ENCODE measurements at regions not wholly inside any gene's neighbourhood (a gene's known extent, or its start where the extent isn't known, plus 50 kb on each side); places are given as distances from the start of the nearest gene placed in this dataset.

DNA sequence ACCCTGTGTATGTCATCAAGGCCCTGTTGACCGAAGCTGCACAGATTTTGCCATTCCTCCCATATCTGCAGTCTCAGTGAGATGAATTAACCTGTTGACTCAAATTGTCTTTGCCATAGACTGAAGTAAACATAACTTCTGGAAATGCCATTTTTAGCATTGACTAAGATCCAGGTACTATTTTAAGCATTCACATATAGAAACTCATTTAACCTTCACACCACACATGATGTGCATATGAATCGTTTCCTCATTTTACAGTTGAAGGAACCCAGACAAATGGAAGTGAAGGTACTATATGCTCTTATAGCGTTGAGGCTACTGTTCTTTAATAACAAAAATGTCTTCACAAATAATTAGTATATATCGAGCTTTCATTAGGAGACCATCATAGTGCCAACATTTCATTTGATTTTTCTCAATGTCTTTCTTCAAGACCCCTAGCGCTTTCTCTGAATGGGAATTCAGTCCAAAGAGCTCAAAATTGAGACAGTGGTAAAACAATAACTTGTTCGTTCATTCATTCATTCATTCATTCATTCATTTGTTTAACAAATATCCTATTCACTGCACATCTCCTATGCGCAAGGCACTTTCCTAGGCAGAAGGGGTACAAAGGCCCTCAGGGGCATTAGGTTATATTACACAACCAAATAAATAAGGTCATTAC, 444.7 kb downstream of the ADGRL2 start:
- no peak for DNase-seq (ENCODE audit: low read depth)

DNA sequence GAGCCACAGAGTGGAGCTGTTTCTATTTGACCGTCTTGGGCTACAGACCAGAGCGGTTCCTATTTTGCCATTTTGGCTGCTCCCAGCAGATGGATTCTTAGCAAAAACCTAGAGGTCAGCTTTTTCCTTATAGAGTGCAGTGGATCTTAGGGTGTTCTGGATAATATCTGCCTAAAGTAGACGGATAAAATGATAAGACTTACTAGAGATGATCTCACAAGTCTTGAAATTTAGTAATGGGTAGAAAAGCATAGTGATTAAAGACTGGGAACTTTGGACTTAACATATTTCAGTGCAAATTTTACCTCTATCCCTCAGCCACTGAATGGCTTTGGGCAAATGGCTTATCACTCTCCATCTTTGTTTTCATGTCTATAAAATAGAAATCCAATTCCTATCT, 439.8 kb downstream of the ADGRL2 start:
- DNase-seq (ENCODE audit: low read depth) = no peak

DNA sequence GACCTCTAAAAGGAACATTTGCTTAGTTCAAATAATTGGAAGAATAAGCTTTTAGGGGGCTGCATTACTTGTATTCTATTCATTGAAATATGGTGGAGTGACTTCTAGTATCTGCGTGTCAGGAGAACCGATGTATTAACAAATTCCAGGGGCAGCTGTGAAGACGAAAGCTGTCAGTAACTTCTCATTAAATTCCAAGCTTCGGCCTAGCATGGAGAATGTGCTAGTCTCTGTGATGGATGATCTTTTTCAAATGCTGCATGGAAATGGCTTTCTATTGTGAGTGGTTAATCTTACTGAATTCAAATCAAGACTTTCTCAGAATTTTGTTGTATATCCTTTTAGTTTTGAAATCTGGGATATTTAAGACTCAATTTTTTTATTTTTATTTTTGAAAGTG, 429.9 kb downstream of the ADGRL2 start:
- DNase-seq (ENCODE audit: low read depth) = no peak

DNA sequence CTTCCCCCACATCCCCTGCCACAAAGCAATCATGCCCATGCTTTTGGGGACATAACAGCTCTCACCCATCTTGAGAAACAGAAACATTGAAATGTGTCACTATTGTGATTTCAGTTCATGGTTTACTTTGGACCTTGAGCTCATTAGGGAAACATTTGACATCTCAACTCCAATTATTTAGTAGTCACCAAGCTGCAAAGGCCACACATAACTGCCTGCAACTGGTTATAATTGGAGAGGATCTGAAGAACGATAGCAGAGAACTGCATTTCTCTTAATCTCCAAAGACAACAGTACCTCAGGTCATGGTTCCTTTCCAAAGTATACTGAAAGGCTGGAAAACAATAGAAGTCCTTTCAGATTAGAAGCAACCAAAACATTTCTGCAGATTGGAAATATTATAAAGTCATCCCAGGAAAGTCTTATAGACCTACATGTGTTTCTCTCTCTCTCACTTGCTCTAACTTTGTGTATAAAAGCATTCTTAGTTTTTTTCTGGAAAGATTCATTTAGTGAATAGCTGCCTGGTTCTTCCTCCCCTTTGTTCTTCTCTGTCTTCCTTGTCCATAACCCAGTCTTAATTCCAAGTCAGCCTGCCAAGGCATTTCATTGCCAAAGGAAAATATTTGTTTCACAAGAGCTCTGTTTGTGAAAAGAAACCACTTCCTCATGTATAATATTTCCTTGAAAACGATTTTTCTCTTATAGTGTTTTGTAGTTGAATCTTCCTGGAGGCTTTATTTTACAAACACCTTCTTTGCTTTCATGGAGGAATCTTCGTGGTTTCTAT, 426.8 kb downstream of the ADGRL2 start:
- peak; percentile 18 for DNase-seq (ENCODE audit: low read depth)

DNA sequence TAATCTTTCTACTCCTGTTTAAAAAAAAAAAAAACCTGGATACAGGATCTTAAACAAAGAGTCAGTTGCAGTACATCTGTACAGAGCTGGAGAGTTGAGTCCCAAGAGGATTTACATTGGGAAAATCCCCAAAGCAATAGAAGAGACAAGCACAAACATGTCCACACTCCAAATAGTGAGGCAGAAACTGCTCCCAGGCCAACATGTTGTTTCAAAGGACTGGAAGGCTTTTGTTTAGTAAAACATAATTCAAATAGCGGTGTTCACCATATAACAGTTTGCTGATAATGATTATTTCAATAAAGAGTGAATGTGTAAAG, 425.4 kb downstream of the ADGRL2 start:
- DNase-seq (ENCODE audit: low read depth) = no peak

DNA sequence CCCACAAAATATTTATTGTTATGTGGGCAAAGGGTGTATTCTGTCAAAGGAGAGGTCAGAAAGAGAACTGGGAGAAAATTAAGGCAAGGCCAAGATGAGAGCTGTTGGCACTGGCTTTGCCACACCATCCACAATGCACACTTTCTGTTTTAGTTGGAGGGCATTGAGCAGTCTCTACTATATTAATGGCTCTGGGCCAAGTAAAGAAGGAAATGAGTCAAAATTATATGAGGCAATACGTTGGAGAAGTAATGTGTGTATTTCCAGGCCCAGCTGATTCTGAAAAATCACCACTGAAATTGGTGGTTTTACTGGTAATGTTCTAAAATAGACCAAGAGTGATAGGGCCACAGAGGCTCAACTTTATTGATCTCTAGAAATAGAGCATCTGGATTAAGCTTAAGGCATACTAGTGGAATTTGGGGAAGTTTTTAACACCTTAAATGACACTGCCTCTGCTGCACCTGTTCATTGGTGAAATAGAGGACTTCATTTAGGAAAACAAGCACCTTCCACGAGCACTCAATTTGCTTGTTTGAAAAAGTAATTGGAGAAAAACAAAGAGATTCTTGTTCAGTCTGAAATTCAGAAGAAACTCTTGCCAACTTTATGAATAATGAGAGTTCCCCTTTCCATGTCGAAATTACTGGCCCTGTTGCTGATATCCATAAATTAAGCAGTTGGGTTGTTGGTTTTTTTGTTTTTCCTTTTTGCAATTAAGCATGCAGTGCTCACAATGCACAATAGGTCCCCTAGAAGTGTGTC, 424.9 kb downstream of the ADGRL2 start:
- peak; percentile 78 for DNase-seq (ENCODE audit: low read depth)

DNA sequence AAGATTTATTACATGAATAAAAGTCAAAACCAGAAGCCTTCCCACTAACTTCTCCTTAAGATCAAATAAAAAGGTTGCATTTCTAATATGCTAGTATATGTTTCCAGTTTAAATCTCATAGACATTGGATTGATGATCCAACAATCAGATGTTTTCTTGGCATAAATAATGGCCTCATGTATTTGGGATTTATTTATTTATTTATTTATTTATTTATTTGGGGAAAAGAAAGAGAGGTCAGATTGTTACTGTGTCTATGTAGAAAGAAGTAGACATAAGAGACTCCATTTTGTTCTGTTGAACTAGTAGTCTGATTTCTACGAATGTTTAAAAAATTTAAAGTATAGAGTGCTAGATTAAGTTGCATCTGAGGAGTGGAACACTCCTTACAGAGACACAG, 422.4 kb downstream of the ADGRL2 start:
- DNase-seq (ENCODE audit: low read depth) = no peak

DNA sequence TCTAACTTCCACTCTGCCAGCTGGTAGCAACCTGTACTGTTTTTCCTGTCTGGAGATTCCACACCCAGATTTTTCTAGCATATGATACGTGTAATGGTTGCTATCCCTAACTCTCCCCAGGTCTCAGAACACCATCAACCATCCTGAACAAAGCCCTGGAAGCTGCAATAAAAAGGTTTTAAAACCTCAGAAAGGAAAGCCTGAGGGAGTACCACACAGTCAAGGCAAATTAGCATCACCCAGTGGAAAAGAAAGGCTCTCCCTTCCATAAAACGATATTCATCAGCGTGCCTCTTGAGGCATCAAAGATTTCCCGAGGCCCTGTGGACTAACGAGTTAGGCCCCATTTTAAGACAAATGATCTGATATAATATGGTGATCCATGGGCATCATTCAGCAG, 421.0 kb downstream of the ADGRL2 start:
- DNase-seq (ENCODE audit: low read depth) = no peak

DNA sequence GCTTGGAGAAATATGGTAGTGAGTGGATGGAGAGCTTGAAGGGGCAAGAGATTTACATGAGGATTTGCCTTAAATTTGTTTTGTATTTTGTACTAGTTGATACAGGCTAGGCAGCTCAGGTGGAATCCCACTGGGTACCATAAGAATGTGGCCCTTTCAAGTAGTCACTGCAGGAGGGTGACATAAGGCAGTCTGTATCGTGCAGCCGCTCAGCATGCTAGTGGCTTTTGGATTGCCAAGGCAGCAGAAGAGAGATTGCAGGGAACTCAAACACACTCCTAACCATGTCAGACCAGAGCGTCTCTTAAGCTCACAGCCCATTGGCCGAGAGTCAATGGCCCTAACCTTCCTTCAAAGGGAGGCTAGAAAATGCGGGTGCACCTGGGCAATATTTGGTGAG, 420.0 kb downstream of the ADGRL2 start:
- no peak for DNase-seq (ENCODE audit: low read depth)

DNA sequence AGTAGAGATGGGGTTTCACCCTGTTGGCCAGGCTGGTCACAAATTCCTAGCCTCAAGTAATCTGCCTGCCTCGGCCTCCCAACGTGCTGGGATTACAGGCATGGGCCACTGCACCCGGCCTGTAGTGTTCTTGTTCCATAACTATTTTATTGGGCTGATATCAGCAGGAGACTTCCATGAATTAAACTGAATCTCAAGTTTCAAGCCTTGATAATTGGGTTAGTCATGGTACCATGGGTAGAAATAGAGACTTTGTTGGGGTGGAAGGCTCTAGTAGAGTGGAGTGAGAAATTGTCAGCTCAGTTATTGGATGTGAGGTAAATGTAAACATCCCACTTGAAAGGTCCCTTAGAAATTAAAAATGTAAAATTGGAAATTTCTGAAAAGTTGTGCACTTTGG, 419.1 kb downstream of the ADGRL2 start:
- no peak for DNase-seq (ENCODE audit: low read depth)

DNA sequence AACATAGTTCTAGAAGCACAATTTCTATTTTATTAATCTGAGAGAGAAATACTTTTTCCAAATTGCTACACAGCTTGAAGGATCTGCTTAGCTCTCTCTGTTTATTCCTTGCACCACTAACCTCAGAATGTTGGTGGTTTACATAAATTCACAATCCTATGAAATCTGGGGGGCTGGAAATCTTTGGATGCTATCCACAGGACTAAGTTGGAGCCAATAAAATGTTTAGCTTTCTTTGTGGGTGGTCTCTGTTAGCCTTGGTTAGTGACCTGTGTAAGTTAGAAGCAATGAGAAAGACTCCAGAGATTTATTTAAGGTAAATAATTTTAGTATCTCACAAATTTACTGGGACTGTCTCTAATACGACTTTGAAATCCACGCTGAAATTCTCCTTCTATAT, 418.1 kb downstream of the ADGRL2 start:
- no peak for DNase-seq (ENCODE audit: low read depth)

DNA sequence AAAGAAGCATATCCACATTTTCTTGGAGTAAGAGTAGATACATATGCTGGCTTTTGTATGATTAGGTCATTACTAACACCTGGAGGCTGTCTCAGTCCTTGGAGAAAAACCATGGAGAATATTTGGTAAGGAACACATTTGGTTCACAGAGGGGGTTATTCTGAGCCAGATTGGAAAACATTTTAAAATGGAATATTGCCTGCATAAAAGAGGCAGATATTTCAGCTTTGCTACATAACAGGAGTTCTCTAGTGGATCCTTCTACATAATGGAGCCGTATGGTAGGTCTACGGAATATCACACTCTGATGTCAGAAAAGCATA, 415.1 kb downstream of the ADGRL2 start:
- DNase-seq (ENCODE audit: low read depth) = no peak

DNA sequence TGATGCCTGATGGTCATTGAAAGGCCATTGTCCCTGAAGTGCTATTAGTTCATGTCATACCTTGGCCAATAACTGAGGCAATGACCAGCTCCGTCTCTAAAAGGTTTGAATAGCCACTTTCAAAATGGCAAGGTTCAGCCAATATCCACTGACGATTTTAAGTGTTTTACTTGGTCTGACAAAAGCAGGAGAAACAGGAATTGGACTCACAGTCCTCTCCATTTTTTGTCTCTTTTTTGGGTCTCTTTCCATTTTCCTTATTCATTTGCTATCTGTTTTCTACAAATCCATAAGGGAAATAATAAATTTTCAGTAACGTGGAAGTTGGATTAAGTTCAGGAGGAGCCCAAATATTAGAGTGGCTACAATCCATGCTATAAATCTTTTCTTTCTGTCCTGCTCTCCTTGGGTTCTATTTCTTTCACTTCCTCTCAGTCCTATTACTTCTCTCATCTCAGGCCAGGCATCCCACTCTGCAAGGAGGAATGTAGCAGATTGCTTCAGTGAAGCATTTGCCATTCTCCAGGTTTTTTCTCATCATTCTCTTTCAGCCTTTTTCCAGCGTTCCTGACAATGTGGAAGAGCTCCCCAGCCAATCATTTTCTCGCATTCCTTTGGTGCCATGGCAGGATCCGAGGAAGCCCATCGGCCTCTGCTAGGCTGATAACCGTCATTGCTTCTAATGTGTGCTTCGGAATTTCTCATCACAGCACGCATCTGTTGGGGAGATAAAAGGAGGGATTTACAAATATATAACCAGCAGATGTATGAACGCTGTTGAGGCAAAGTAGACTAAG, 414.5 kb downstream of the ADGRL2 start:
- no peak for DNase-seq (ENCODE audit: low read depth)

DNA sequence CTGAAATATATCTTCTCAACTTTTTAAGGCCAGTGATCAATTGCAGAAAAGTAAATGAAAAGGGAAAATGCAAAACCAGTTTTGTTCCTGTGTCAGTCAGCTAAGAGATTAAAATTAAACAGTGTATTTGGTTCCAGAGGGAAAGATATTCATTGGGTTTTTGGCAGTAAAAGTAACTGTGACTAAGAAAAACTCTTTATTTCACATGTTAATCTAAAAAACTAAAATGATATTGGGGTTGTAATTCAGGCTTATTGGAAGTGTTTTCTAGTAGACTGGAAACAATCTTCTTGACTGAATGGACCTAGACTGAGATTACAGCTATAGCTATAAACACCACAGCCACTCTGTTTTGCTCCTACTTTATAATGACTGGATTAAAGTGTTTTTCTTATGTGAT, 413.9 kb downstream of the ADGRL2 start:
- no peak for DNase-seq (ENCODE audit: low read depth)

DNA sequence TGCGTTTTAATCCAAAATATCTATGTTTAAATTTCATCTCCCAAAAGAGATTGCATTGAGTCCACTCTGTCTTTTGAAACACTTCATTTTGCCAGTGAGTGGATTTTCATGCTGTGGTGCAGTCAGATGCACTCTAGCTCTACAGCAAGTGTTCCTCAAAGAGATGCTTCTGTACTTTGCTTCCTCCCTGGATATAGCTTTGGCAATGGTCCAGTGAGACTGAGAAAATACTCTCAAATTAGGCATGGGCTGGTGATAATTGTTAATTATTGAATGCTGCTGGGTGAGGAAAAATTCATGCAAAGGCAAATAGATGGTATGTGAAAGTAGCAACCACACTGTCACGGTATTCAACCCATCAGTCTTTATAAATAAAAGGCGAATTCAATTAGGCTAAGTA, 396.9 kb downstream of the ADGRL2 start:
- DNase-seq (ENCODE audit: low read depth) = no peak

DNA sequence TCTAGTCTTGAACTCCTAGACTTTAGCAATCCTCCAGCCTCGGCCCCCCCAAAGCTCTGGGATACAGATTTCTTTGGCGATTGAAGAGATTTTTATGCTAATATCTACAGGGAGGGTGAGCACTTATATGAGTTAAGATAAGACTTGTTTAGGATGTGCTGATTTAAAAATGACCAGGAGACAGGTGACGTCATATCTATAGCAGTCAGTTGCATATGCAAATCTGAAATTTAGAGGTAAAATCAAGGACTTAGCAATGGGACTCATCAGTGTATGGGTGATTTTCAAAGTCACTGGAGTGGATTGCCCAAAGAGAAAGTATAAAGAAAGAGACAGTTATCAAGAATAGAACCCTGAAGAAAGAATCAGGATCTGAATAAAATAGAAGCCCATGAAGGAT, 394.5 kb downstream of the ADGRL2 start:
- no peak for DNase-seq (ENCODE audit: low read depth)

DNA sequence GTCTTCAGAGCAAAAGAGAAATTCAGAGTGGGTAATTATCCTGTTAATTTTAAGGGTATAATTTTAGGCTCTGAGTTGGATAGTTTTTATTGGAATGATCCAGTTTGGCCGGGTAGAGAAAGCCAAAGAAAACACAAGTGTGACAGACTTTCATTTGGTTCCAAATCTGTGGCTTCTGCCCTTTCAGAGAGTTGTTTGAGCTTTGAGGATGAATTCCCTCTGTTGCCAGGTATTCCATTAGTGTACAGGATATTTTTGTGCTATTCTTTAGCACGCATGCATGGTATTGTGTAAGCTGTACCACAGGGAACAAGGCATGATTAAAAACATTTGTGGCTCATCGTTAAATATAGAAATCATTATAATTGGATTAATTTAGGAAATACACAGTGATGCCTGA, 384.4 kb downstream of the ADGRL2 start:
- DNase-seq (ENCODE audit: low read depth) = no peak

DNA sequence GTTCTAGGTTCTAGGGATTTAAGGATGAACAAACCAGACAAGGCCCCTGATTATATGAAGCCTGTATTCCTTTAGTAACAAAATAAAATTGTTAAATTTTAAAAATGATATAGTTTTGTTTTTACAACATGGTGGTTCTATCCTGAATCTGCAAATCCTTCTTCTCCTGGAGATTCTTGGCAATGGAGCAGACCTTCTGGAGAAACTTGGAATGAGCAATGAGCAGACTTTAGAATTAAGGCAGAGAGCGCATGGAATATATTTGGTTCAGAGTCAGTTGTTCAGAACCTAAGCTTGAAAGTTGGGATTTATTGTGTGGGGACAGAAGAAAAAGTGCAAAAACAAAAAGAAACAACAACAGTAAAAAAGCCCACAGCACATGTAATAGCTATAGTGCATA, 381.1 kb downstream of the ADGRL2 start:
- no peak for DNase-seq (ENCODE audit: low read depth)

DNA sequence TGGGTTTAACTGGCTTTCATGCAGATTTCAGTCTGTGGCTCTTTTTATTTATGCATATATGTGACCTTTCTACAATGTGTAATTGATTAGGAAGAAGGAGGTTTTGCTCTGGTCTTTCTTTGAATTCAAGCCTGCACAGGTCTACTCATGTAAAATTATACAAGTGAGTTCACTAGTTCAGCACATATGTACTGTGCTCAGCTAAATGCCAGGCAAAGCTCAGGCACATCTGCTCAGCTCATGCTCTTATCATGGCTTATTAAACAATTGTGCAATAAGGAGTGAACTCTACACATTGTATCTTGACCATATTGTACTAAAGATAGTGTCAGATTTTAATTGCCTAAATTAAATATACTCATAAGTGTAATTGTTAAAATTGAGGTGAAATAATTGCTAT, 378.4 kb downstream of the ADGRL2 start:
- no peak for DNase-seq (ENCODE audit: low read depth)

DNA sequence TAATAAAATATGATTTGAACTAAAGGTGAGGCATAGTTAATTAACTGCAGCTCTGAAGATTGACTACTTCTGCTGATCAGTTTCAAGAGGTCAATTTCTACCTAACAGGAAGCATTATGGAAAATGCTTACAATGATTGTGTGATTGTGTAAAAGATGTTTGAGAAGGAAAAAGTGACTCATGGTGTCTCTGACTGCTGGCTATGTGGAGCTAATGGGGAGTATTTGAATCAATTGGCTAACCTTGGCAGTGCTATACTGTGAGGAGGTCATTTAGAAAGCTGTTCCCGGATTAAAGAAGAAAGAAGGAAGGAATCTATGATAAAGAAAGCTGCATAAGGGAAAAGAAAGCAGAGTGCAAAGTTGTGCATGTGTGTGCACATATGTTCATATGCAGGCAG, 376.5 kb downstream of the ADGRL2 start:
- peak; percentile 25 for DNase-seq (ENCODE audit: low read depth)

DNA sequence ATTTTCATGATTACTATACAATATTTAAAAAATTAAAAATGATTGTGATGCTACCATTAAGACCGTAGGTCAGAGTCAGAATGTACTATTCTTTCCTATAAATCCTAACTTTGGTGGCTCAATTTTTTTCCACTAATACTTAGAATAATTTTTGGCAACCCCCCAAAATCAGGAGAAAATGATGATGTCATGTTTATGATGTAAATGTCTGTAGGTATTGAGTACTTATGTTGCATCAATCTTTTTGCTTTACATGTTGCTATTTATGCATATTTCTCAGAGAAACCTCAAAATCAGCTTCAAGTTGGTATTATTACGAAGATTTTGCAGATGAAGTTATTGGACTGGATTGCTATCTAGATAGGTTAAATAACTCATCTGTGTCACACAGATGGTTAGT, 371.2 kb downstream of the ADGRL2 start:
- DNase-seq (ENCODE audit: low read depth) = no peak

DNA sequence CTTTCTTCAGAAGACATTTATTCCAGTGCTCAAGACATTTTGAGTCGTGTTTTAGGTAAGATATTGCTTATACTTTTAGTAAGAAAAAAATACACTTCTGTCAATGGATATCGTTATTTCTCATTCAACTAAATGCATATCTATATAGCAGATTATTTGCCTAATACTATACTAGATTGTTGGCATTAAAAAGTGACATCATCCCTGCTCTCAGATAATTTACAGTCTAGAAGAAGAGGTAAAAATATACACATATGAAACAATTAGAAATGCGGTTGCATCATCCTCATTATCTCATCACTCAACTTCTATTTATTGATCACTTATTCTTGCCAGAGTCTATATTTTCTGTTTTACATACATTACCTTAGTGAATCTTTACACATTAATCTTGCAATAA, 367.7 kb downstream of the ADGRL2 start:
- no peak for DNase-seq (ENCODE audit: low read depth)

All from HT1080 (cell line).